Gastrocnemius medialis (tissue), 4 donors: ENCODE measurements at regions not wholly inside any gene's neighbourhood (a gene's known extent, or its start where the extent isn't known, plus 50 kb on each side); places are given as distances from the start of the nearest gene placed in this dataset.

Experiments
- ATAC-seq, 2 donors: fragments of 150-250 bp; one replicate each; pipeline ENCODE4 v1.9.1; 2016
- DNase-seq, 2 donors: peaks; one replicate each; pipeline ENCODE4 v3.0.0-alpha.2; 2019
- H3K27ac ChIP-seq, 4 donors: fragments of 200-600 bp; sonication (generic); 1 replicate in 1 of 4; 2 replicates in 3 of 4; pipeline ENCODE4 v1.5.1; 2016 to 2018; ENCODE audit warnings: mild to moderate bottlenecking in 2 of 4, moderate library complexity in 1 of 4
- H3K27me3 ChIP-seq, 3 donors: fragments of 200-600 bp; sonication (generic) in 2 of 3; 1 replicate in 1 of 3; 2 replicates in 2 of 3; pipeline versions ENCODE4 v1.5.1 to v1.6.0; 2016 to 2019; ENCODE audit warnings: mild to moderate bottlenecking in 1 of 3, moderate library complexity in 1 of 3
- H3K36me3 ChIP-seq, 2 donors: fragments of 200-600 bp; sonication (generic) in 1 of 2; one replicate each; pipeline ENCODE4 v1.5.1; 2017 to 2018
- H3K4me1 ChIP-seq, 2 donors: fragments of 200-600 bp; sonication (generic) in 1 of 2; one replicate each; pipeline ENCODE4 v1.5.1; 2016 to 2017; ENCODE audit warnings: mild to moderate bottlenecking in 2 of 2
- H3K4me3 ChIP-seq, 4 donors: fragments of 200-600 bp; sonication (generic) in 3 of 4; 1 replicate in 1 of 4; 2 replicates in 3 of 4; pipeline ENCODE4 v1.5.1; 2016 to 2019; ENCODE audit warnings: mild to moderate bottlenecking in 2 of 4
- H3K9me3 ChIP-seq, 3 donors: fragments of 200-600 bp; sonication (generic) in 2 of 3; 1 replicate in 1 of 3; 2 replicates in 2 of 3; pipeline ENCODE4 v1.5.1; 2016 to 2019
- POLR2A ChIP-seq, 2 donors: fragments of 450-650 bp; IDR thresholded peaks; one replicate each; pipeline ENCODE4 v1.6.1; 2017; ENCODE audit warnings: antibody characterized with exemption in 2 of 2, mild to moderate bottlenecking in 2 of 2, moderate library complexity in 2 of 2
- in situ Hi-C, 4 donors: fragments of 200-750 bp; cut with MboI; loops; one replicate each; pipeline versions ENCODE4 v1.15.0 to v1.8.0; 2017; ENCODE audit warnings: low sequenced_read_pairs in 4 of 4
- intact Hi-C: fragments of 100-400 bp; cut with DNase I; formaldehyde crosslinking; loops from one replicate; pipeline ENCODE4 v1.15.1; 2023; ENCODE audit warnings: low total_unique reads
- TF ChIP-seq, protein P1 (sequence below), 5 experiments: fragments of 450-650 bp in 3 of 5; fragments of 200-600 bp in 2 of 5; sonication (generic) in 2 of 5; IDR thresholded peaks in 4 of 5; conservative IDR thresholded peaks in 1 of 5; 1 replicate in 4 of 5; 2 replicates in 1 of 5; pipeline ENCODE4 v1.5.1; 2016 to 2019; ENCODE audit warnings: antibody characterized with exemption in 5 of 5, mild to moderate bottlenecking in 3 of 5, moderate library complexity in 3 of 5

DNA sequence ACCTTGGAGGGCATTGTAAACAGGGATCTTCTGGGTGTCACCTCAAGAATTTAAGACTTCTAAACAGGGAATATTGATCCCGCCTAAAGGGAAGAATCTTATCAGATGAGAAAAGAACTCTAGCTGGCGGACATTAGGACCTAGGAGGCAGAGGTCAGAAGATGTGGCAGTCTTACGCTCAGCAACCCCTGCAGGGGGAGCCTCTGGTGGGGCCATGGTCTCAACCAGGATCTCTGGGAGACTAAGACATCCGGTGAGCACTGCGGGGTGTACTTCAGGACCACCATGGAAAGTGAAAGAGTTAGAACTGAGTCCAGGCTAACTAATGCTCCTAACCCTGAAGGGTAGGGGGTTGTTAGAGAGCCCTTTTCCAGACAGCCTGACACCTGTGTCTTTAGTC is 295.2 kb downstream of the VGLL3 start:
- no peak for TF ChIP-seq POLR2A (IDR thresholded peaks at IDR 0.05)
- TF ChIP-seq, protein P1, sequence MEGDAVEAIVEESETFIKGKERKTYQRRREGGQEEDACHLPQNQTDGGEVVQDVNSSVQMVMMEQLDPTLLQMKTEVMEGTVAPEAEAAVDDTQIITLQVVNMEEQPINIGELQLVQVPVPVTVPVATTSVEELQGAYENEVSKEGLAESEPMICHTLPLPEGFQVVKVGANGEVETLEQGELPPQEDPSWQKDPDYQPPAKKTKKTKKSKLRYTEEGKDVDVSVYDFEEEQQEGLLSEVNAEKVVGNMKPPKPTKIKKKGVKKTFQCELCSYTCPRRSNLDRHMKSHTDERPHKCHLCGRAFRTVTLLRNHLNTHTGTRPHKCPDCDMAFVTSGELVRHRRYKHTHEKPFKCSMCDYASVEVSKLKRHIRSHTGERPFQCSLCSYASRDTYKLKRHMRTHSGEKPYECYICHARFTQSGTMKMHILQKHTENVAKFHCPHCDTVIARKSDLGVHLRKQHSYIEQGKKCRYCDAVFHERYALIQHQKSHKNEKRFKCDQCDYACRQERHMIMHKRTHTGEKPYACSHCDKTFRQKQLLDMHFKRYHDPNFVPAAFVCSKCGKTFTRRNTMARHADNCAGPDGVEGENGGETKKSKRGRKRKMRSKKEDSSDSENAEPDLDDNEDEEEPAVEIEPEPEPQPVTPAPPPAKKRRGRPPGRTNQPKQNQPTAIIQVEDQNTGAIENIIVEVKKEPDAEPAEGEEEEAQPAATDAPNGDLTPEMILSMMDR (IDR thresholded peaks at IDR 0.05 in 4 of 5, conservative IDR thresholded peaks at IDR 0.05 in 1 of 5), result no peak
- Histone ChIP-seq H3K36me3 (no peaks in the 10 kb centered on the region), H3K27ac (no peak overlapping the region), H3K4me3 (no peak overlapping the region), H3K9me3 (no peaks in the 10 kb centered on the region), H3K27me3 (no peaks in the 10 kb centered on the region), H3K4me1 (no peaks in the 10 kb centered on the region)
- DNase-seq (no peak), ATAC-seq (no peak)
- intact Hi-C loops, result no loop called here
- in situ Hi-C loops, result no loop called here

DNA sequence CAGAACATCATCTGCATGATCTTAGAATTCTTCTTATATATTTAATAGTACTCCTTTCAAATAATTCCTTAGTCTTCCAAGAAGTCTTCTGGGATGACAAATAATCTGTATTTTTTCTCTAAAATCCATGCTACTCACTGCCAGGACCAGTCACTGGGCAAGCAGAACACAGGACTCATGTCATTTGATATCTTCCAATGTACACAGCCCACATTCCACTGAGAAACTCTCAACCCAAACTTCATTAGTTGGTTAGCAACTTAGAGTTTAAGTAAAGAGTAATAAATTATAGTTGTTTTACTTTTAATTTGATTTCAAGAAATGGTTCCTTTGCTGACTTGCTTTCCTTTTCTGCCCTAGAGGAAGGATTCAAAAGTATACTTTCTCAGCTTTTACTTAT is 317.0 kb downstream of the VGLL3 start:
- no peak for TF ChIP-seq POLR2A (IDR thresholded peaks at IDR 0.05)
- TF ChIP-seq, protein P1 (IDR thresholded peaks at IDR 0.05 in 4 of 5, conservative IDR thresholded peaks at IDR 0.05 in 1 of 5), result no peak
- in situ Hi-C loops (no loop called here), intact Hi-C loops (no loop called here)
- DNase-seq (no peak), ATAC-seq (no peak)
- Histone ChIP-seq H3K4me1 (no peaks in the 10 kb centered on the region), H3K9me3 (no peaks in the 10 kb centered on the region), H3K27me3 (no peaks in the 10 kb centered on the region), H3K36me3 (no peaks in the 10 kb centered on the region), H3K27ac (no peak overlapping the region), H3K4me3 (no peak overlapping the region)

DNA sequence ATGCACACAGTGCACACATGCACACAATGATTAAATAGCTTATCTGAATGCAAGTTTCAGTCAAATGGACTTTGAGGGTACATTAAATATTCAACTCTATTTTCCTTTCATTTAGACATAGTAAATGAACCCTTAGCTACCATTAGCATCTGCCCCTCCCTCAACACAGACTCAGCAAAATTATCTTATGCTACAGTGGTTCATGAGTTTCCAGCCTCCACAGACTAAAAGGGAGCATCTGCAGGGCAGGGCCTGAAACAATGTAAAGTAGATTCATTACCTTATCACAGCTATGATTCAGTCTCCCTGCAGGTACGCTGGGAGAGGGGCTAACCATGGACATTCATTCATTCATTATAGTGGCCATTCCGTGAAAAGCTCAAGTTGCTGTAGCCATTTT is 329.1 kb downstream of the VGLL3 start:
- intact Hi-C loops, result no loop called here
- in situ Hi-C loops, result no loop called here
- Histone ChIP-seq H3K27ac (no peak overlapping the region), H3K4me3 (no peak overlapping the region), H3K27me3 (no peaks in the 10 kb centered on the region), H3K36me3 (no peaks in the 10 kb centered on the region), H3K9me3 (no peaks in the 10 kb centered on the region), H3K4me1 (no peaks in the 10 kb centered on the region)
- no peak for TF ChIP-seq POLR2A (IDR thresholded peaks at IDR 0.05)
- TF ChIP-seq, protein P1 (IDR thresholded peaks at IDR 0.05 in 4 of 5, conservative IDR thresholded peaks at IDR 0.05 in 1 of 5), result no peak
- DNase-seq (no peak), ATAC-seq (no peak)

DNA sequence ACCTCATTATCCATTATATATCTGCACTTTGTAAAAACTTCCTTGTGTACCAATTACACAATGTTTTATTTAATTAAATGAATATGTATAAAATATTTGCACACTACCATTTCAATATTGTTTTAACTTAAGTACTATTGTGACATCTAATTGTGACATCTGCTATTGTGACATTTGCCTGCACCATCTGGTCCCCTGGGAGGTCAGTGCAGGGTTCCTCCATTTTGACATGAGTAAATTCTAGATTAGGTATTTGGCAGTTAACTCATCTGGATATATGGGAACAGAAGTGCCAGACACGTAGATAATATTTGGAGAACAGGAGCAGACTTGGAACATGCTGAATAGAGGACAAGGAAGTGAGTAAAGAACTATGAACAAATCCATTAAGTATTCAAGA is 332.1 kb downstream of the VGLL3 start:
- no peak for TF ChIP-seq POLR2A (IDR thresholded peaks at IDR 0.05)
- TF ChIP-seq, protein P1 (IDR thresholded peaks at IDR 0.05 in 4 of 5, conservative IDR thresholded peaks at IDR 0.05 in 1 of 5), result no peak
- DNase-seq, result no peak
- H3K4me1 ChIP-seq, result no peaks in the 10 kb centered on the region
- no peaks in the 10 kb centered on the region for H3K27me3 ChIP-seq
- no peak for ATAC-seq
- no peak overlapping the region for H3K27ac ChIP-seq
- no peaks in the 10 kb centered on the region for H3K36me3 ChIP-seq
- intact Hi-C loops, result no loop called here
- in situ Hi-C loops, result no loop called here
- H3K4me3 ChIP-seq, result no peak overlapping the region
- H3K9me3 ChIP-seq, result no peaks in the 10 kb centered on the region

DNA sequence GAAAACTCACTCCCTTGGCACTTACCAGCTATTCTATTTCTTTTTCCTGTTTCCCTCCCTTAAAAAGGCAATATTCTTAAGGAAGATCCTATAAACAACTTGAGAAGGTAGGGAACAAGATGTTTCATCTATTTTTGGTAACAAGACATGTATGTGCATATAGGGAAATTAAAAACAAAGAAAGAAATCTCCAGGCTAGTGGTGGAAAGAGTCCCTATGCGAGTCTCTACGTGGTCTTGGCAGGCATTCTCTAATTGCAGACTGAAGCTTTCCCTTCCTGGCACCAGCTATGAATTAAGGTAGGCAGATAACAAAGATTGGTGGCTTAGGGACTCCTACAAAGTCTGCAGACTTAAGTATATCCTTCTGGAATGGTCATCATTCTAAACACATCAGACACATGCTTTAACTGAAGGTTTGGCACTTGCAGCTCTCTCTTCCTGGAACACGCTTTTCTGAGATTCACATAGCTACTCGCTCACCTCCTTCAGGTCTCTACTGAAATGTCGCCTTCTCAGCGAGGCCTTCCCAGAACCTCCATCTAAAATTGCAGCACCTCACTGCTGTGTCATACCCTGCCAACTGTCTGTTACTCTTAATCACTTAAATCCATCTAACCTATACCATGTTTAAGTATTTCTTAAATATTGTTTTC is 336.0 kb downstream of the VGLL3 start:
- TF ChIP-seq, protein P1 (IDR thresholded peaks at IDR 0.05 in 4 of 5, conservative IDR thresholded peaks at IDR 0.05 in 1 of 5), result no peak
- no peak for TF ChIP-seq POLR2A (IDR thresholded peaks at IDR 0.05)
- in situ Hi-C loops (no loop called here), intact Hi-C loops (no loop called here)
- Histone ChIP-seq H3K9me3 (no peaks in the 10 kb centered on the region), H3K4me1 (no peaks in the 10 kb centered on the region), H3K27ac (no peak overlapping the region), H3K27me3 (no peaks in the 10 kb centered on the region), H3K36me3 (no peaks in the 10 kb centered on the region), H3K4me3 (no peak overlapping the region)
- ATAC-seq (no peak), DNase-seq (no peak)
